A673 (cell line): ENCODE measurements at regions not wholly inside any gene's neighbourhood (a gene's known extent, or its start where the extent isn't known, plus 50 kb on each side); places are given as distances from the start of the nearest gene placed in this dataset.

Source experiments
- EZH2 ChIP-seq: fragments of 200-600 bp; sonication (generic); IDR thresholded peaks from 2 replicates; pipeline ENCODE4 v1.6.1; 2017; ENCODE audit warnings: borderline replicate concordance, low read depth, mild to moderate bottlenecking, mixed read lengths, antibody characterized with exemption, low read length; ENCODE audit not compliant: poor library complexity, severe bottlenecking
- TF ChIP-seq, protein P1 (sequence below): fragments of 300-800, 200-600 bp; sonication (generic); conservative IDR thresholded peaks from 2 replicates; pipeline ENCODE4 v1.5.1; 2017; ENCODE audit warnings: low read depth, mild to moderate bottlenecking, antibody characterized with exemption, low read length, moderate library complexity, mixed read lengths

DNA sequence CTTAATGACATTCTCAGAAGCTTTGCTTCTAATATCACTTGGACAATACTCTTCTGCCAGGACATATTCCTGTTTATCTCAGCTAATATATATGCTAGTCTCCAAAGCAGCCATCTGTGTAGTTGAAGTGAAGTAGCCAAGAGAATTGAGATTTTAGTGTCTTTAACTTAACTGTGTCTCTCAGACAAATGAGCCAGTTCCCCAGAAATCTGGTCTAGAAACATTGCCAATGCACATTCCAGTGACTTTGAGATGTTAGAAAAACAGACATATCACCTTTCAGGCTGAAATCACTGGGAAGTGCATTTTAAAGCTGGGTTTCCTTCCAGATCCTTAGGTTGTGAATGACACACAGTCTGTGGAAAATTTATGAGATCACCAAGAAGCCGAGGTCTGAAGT, 114.6 kb downstream of the MTX3 start:
- TF ChIP-seq, protein P1, sequence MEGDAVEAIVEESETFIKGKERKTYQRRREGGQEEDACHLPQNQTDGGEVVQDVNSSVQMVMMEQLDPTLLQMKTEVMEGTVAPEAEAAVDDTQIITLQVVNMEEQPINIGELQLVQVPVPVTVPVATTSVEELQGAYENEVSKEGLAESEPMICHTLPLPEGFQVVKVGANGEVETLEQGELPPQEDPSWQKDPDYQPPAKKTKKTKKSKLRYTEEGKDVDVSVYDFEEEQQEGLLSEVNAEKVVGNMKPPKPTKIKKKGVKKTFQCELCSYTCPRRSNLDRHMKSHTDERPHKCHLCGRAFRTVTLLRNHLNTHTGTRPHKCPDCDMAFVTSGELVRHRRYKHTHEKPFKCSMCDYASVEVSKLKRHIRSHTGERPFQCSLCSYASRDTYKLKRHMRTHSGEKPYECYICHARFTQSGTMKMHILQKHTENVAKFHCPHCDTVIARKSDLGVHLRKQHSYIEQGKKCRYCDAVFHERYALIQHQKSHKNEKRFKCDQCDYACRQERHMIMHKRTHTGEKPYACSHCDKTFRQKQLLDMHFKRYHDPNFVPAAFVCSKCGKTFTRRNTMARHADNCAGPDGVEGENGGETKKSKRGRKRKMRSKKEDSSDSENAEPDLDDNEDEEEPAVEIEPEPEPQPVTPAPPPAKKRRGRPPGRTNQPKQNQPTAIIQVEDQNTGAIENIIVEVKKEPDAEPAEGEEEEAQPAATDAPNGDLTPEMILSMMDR = no peak
- TF ChIP-seq EZH2 = no peak
